GM12892 (cell line): ENCODE measurements at regions not wholly inside any gene's neighbourhood (a gene's known extent, or its start where the extent isn't known, plus 50 kb on each side); places are given as distances from the start of the nearest gene placed in this dataset.

Experiments used
- DNase-seq: peaks from one replicate; pipeline ENCODE4 v3.0.0; 2011; ENCODE audit not compliant: insufficient read length
- FAIRE-seq: peaks from 2 replicates; lab custom pipeline; 2011; peaks lifted over from hg19 to GRCh38; lab: Jason Lieb, UNC
- POLR2A ChIP-seq: IDR thresholded peaks from 2 replicates; pipeline ENCODE4 v1.6.1; 2011; ENCODE audit warnings: low read depth, low read length, control low read depth
- POLR2AphosphoS5 ChIP-seq: IDR thresholded peaks from 2 replicates; pipeline ENCODE4 v1.6.1; 2011; ENCODE audit warnings: low read depth, low read length, control low read depth
- TAF1 ChIP-seq: IDR thresholded peaks from 2 replicates; pipeline ENCODE4 v1.6.1; 2011; ENCODE audit warnings: low read depth, mild to moderate bottlenecking, control low read depth, low read length, borderline replicate concordance

- no peak for DNase-seq
- TF ChIP-seq TAF1 (no peak), POLR2A (no peak), POLR2AphosphoS5 (no peak)
- FAIRE-seq = no peak
Measured at GRCh38 chr19:28213470-28214082, 999.4 kb downstream of the UQCRFS1 start.

DNA sequence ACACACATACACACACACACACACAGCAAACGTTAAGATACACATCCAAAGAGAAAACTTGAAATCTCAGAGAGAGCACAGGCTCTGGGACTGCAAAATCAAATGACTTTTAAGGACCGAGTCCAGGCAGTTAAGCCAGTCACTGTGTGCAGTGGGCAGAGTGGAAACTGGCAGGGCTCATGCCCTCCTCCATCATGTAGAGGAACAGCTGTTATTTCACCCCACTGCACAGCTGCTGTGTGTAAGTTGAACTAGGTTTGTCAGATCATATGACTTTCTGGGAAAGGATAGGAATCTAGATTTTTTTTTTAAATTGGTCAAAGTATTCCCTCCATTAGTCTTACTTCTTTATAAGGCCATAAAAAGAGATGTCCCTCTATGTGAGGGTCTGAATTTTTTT lies 1002.1 kb downstream of the UQCRFS1 start:
- no peak for TF ChIP-seq POLR2A
- no peak for TF ChIP-seq POLR2AphosphoS5
- TF ChIP-seq TAF1 = no peak

GRCh38 chr19:28208745-28209144 lies 1004.2 kb downstream of the UQCRFS1 start:
- no peak for DNase-seq
- FAIRE-seq = no peak
- TF ChIP-seq POLR2A = no peak
- TF ChIP-seq POLR2AphosphoS5 = no peak
- no peak for TF ChIP-seq TAF1

More for the DNA sequence above, 1002.1 kb downstream of the UQCRFS1 start:
- DNase-seq (no peak), FAIRE-seq (no peak)

- no peak for FAIRE-seq
- TF ChIP-seq POLR2AphosphoS5 = no peak
- TF ChIP-seq POLR2A = no peak
- TF ChIP-seq TAF1 = no peak
- no peak for DNase-seq
Measured at GRCh38 chr19:28207244-28207643, 1005.7 kb downstream of the UQCRFS1 start.

DNA sequence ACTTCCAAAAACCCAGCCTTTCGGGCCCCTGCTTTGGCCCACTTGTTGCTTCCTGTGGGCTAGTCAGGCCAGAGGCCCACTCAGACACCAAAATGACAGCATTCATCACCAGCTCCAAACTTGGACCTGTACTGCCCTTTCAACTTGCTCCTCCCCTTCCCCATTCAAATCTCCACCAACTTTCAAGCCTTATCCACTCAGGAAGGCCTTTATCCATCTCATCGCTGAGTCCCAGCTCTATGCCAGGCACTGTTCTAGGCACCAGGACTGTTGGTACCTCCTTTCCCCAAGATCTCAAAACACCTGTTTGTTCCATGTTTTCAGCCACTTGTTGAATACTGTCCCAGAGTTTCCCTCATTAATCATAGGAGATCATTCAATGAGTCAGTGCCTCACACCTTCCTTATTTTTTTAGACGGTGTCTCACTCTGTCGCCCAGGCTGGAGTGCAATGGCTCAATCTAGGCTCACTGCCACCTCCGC lies 1011.4 kb downstream of the UQCRFS1 start:
- no peak for FAIRE-seq
- TF ChIP-seq POLR2A = no peak
- no peak for TF ChIP-seq POLR2AphosphoS5
- no peak for TF ChIP-seq TAF1
- no peak for DNase-seq

GRCh38 chr19:28199323-28199722 lies 1013.6 kb downstream of the UQCRFS1 start:
- FAIRE-seq = no peak

DNA sequence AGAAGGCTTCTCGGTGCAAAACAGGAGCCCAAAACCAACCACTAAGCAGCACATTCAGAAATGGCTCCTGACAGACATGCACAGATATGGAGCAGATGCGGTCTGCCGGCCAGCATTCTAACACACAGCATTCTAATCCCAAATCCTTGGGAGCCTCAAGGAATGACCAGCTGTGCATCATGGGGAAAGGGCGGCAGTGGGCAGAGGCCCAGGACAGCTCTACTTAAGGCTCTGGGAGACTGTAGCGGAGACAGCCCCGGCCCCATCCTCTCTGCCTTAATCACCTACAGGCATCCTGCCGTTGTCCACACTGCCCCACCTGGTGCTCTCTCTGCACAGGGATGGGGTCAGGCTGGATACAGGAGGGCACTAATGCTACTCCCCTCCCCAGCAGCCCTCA lies 1016.0 kb downstream of the UQCRFS1 start:
- DNase-seq (no peak), FAIRE-seq (no peak)
- TF ChIP-seq POLR2AphosphoS5 (no peak), POLR2A (no peak), TAF1 (no peak)

More at GRCh38 chr19:28199323-28199722, 1013.6 kb downstream of the UQCRFS1 start:
- DNase-seq = no peak
- TF ChIP-seq POLR2A (no peak), TAF1 (no peak), POLR2AphosphoS5 (no peak)

DNA sequence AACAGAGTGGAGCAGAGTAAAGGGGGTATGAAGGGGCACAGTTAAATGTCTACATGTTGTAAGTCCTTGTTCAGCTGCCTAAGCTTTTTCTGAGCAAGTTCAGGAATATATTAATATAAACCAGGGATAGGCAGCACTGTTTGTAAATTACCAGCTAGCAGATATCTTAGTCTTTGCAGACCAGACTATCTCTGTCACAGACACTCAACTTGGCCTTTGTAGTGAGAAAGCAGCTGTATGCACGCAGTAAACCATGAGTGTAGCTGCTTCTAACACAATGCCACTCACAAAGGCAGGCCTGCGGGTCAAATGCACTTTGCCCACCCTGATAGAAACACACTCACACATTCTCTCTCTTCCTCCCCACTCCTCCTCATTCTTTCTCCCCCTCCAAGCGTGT lies 1016.9 kb downstream of the UQCRFS1 start:
- FAIRE-seq (no peak), DNase-seq (no peak)
- TF ChIP-seq POLR2AphosphoS5 (no peak), TAF1 (no peak), POLR2A (no peak)

DNA sequence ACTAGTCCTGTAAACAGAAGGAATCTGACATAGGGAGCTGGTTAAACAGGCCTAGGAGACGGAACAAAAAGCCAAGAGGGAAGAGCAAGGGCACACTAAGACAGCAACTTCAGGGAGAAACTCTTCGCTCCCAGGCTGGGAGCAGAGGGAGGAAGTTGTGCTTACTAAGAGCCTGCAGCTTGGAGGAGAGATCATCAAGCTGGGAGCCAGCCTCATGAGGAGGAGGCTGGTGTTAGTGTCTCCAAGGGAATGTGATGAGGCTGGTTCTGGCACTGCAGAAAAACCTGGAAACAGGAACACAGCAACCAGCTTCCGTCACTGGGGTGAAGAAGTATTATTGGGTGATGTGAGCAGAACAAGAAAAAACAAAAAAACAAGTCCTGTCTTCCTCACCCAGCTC lies 1027.3 kb downstream of the UQCRFS1 start:
- TF ChIP-seq POLR2A (no peak), POLR2AphosphoS5 (no peak), TAF1 (no peak)
- DNase-seq (no peak), FAIRE-seq (no peak)

DNA sequence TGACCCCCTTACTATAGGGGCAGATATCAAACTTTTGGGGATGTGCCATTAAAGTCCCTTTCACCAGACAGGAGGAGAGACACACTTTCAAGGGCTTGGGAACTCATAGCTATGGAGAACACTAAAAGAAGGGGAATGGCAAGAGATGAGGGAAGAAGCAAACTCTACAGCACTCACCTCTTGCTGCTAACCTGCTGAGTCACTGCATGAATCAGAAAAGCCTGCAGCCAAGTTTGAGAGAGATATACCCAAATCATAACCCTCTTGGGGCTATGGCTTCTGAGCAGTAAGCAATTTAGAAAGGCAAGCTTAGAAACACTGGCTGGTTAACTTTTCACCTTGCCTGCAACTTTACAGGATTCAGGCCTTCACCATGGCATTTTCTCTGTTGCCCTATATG lies 1028.0 kb downstream of the UQCRFS1 start:
- no peak for TF ChIP-seq TAF1
- no peak for TF ChIP-seq POLR2AphosphoS5
- no peak for TF ChIP-seq POLR2A
- no peak for DNase-seq
- FAIRE-seq = no peak

- FAIRE-seq (no peak), DNase-seq (no peak)
- no peak for TF ChIP-seq POLR2AphosphoS5
Measured at GRCh38 chr19:28176193-28176592, 1036.8 kb downstream of the UQCRFS1 start.

DNA sequence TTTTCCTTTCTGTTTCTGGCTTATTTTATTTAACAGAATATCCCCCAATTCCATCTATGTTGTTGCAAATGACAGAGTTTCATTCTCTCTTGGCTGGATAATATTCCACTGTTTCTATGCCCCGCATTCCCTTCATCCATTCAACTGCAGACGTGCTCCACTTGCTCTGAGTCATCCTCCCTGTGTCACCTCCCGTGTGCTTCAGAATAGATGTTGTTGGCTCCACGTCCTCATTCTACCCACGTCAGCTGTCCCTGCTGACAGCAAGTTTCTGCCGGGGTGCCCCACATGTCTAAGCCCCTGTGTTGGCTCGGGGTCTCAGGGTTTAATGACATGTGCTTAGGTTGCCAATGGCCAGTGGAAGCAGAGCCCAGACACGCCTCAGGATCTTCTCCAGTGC lies 1041.0 kb downstream of the UQCRFS1 start:
- DNase-seq (no peak), FAIRE-seq (no peak)
- TF ChIP-seq POLR2AphosphoS5 (no peak), TAF1 (no peak), POLR2A (no peak)
